ENCODE measurements at regions not wholly inside any gene's neighbourhood (a gene's known extent, or its start where the extent isn't known, plus 50 kb on each side); places are given as distances from the start of the nearest gene placed in this dataset.

GRCh38 chr5:166257661-166258060 lies 2033.8 kb upstream of the WWC1 start:
- no peak for TF ChIP-seq KDM2A (CRISPR knock-in tag; IDR thresholded peaks at IDR 0.05; ENCODE audit: borderline replicate concordance, low read depth)
- no peak for TF ChIP-seq CSRNP2 (CRISPR knock-in tag; conservative IDR thresholded peaks at IDR 0.05; ENCODE audit: low read depth)
- no peak for TF ChIP-seq NR2F6 (IDR thresholded peaks at IDR 0.05)
- TF ChIP-seq NR2F6 (CRISPR knock-in tag; IDR thresholded peaks at IDR 0.05): no peak
